NOMO-1 (cell line): ENCODE measurements at regions not wholly inside any gene's neighbourhood (a gene's known extent, or its start where the extent isn't known, plus 50 kb on each side); places are given as distances from the start of the nearest gene placed in this dataset.
A peak's percentile ranks its signal among the peaks of the same experiment; 100 is the strongest.

Experiments
- DNase-seq, 2 experiments: peaks; one replicate each; lab custom pipeline; 2025; ENCODE audit not compliant: unreplicated experiment in 2 of 2; lab: John Stamatoyannopoulos, UW

DNA sequence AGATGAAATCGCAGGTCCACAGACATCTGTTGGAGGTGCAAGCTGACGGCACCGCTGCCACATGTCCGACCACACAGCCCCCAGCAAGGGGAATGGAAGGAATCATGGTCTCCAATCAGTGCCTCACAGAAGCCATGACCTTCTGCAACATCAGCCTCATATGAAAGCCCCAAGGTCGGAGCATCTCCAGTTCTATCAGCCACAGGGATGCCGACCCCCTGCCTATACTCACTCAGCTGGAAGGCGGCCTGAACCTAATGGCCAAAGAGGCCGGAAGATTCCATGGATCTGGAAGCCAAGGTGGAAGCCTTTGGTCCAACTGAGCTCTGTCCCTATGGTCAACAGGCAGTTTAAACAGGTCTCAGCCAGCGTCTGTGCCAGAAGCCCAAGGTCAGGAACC is 278.8 kb downstream of the TNS1 start:
- DNase-seq = no peak

DNA sequence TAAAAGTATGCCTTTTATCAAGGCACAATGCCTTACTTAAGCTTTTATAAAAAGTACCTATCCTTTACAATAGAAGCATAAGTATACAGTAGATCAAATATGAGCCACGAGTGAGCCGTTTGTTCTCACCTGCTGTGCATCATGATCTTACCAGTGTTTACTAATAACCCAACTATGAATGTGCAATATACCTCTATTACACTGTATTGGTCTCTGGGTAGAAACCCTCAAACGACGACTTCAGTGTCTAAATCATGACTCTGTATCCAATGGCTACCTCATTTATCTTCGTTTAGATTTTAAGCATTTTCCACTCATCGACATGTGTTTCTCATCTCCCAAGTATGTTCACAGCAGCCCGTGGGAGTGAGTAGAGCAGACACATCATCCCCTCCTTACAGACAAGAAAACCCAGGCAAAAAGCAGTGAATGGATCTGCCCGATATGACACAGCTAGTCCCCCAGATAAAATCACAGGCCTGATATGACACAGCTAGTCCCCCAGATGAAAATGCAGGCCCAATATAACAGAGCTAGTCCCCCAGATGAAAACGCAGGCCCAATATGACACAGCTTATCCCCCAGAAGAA is 279.8 kb downstream of the TNS1 start:
- DNase-seq = no peak

DNA sequence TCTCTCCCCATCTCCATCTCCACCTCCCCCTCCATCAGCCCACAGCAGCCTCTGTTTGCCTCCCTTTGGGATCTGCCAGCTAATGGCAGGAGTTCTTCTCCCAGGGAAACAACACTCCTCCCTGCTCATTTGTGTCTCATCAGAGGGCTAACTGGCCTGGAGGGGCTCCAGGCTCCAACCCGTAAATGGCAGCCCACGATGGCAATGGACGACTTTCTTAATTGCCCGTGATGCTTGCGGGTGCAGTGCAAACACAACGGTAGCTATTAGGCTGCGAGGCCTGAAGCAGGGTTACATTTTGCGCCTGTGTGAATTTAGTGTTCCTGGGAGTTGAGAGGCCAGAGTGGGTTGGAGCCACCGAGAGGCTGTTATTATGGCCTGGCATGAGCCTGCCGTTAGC is 285.1 kb downstream of the TNS1 start:
- no peak for DNase-seq

DNA sequence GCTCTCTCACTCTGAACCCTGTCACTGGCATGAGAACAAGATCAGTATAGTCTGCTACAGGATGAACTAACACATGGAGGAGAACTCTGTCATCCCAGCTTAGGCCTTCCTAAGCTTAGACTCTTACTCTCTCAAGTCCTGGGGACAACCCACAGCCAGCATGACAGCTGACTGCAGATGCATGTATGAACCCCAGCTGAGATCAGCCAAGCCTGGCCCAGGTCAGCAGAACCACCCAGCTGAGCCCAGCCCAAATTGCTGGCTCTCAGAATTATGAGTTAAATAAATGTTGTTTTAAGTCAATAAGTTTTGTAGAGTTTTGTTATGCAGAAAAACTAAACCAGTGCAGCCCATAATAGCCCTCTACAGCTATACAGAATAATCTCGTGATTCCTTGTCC is 287.3 kb downstream of the TNS1 start:
- DNase-seq = no peak

DNA sequence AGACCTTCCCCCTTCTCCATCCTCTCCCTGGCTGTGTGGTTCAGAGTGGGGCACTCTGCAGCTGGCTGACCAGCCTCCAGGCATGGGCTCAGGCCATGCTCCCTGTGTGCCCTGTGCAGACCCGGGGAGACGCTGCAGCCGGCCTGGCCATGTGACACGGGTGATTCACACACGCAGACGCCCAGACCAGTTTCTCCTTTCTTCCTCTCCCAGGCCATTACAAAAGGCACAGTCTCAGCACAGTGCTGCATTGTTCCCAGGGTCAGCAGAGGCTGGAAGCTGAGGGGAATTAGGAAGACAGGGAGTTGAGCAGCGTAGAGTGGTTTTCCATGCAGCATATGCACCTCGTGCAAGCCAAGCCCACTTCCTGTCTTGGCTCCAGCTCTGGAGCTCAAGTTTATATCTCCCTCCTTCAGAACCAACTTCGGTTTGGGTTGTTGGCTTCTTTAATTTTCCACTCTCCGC is 288.5 kb downstream of the TNS1 start:
- DNase-seq = no peak

DNA sequence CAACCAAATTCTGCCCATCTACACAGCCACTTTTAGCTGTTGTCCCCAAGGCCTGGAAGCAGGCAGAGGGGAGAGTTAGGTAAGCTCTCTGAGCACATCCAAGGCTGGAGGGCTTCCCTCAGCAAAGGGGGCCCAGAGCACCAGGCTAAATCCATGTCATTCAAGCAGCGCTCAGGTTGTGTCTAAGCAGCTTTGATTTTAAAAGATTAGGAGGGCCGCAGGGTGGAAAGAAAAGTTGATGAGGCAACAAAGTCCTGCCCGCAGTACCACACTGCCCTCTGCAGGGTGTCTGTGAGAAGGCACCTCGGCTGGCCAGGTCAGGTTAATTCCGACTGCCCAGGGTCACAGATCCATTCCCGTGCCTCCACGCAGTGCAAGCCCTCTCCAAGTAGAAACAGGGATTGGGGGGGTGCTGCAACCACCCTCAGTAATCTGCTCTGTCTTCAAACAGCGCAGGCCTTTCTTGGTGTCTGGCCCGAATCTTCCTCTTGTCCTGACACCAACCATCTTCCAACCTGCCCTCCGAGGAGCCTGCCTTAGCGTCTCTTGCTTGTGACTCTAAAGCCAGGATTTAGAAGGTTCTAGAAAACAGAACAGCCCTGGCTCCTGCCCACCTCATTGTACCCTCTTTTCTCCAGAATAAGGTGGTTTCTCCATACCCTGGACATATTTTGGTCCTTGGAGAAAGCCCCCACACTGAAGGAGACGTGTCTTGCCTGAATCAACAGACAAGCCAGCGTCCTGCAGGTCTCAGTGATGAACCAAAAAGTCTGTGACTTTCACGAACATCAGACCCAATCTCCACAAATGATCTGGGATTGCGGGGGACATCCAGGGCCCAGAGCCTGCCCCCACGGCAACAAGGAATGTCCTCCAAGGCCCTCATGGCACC is 289.2 kb downstream of the TNS1 start:
- peak; percentile 45 to 71 for DNase-seq

DNA sequence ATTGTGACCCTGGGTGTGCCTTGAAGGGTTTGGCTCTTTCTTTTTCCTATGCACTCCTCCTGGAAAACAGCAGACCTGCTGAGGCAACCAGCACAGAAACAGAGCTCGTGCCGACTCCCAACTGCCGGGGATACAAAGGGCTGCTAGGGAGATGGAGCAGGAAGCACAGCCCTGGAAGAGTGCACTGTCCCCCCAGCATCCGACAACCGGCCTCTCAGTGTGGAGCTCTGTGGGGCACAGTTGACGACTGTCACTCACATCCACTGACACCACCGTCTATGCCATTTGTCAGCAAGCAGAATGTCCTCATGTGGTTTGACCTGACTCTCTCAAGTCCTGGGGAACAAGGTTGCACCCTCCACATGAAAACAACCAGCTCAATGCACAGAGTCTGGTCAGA is 290.4 kb downstream of the TNS1 start:
- DNase-seq = no peak

DNA sequence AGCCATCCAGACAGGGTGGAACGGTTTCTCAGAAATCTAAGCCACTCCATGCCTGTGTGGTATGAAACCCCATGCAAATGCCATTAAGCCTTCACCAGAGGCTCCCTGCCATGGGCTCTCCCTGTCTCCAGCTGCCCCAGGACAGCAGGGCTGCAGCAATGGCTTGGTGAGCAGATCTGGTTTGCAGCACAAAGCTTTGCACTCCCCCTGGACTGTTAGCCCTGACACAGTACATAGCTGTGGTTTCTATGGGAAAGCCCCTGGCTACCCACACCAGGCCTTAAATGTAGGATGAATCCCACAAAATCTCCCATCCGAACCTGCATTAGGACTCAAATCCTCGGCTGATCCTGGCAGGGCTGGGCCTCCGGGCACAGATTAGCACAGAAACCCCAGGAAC is 291.6 kb downstream of the TNS1 start:
- DNase-seq = no peak

DNA sequence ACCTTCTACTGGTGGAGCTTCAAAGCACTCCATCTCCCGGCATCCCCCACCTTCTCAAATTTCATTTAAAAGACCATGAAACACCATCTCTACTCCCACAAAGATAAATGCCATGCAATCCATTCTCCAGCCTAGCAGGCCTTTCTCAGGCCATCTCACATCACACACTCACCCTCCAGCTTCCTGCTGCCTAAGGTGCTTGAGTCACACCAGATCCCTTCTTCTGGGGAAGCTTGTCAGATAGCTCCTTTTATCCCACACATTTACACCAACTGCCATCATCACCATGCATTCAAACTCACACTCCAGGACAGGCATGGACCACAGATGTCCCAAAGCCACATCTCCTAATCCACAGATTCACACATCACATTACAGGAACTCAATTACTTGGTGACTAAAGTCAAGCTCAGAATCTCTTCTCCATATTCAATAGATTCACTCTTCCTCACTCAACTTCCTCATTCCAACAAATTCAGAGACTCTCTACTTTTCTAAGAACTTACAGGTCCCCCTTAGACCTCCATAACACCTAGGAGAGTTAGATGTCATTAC is 292.5 kb downstream of the TNS1 start:
- DNase-seq = peak in 1 of 2 experiments; percentile 46

DNA sequence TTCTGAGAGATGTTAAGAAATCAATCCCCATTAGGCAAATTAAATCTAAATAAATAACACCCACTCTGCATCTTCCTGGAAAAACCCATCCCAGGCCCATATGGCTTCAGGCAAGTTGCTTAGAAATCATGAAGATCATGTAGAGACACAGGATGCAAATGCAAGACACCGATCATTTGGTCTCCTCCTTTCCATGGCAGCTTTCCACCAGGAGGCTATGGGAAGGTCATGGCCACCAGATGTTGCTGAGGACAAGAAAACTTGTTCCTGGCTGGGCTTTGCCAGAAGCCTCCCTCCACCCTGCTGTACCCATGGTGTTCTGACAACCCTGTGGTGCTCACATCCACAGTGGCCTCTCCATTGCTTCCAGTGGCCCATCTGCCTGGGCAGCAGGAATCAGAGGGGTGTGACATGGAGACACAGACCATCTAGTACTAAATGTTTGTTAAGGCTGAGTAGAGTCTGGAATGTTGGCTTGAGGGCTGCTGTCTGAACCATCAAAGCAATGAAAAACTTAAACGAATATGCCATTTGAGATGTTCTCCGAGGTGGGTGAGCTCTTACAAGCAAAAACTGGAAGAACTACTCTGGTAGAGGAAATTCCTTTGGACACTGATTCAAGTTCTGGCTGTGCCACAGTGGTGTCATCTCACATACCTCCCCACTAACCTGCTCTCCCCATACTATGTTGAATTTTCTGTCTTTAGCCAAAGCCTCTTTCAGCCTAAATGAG is 293.2 kb downstream of the TNS1 start:
- DNase-seq = no peak

DNA sequence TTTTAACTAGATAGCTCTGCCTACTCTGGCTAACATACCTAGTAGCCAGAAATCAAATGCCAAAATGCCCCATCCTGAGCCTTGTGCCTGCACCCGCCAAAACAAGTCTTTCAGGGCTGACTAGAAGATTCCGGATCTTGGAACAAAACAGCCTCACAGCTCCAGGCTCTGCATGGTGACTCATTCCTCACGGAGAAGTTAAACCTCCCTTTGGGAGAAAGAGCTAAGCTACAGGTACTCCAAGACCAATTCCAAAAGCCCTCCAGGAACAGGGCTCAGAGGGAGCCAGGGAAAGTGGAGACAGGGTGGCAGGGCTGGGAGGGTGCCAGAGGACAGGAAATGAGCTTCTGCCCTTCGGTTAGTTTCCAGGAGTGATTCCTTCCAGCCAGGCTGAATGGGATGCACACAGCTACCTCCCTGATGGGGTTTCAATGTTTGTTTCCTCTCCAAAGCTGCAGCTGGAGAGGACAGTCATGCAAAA is 295.6 kb downstream of the TNS1 start:
- no peak for DNase-seq

DNA sequence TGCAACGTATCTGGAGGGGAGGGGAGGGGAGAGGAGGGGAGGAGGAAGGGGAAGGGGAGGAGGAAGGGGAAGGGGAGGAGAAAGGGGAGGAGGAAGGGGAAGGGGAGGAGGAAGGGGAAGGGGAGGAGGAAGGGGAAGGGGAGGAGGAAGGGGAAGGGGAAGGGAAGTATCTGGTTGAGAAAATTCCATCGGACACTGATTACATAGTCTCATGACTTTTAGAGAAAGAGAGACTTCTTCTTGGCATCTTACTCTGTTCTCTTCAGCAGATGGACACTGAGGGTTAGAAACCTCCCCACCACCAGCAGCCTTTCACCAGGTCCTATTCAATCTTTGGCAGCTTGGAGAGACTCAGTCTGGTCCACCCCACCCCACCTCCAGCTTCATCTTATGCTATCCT is 296.3 kb downstream of the TNS1 start:
- no peak for DNase-seq

DNA sequence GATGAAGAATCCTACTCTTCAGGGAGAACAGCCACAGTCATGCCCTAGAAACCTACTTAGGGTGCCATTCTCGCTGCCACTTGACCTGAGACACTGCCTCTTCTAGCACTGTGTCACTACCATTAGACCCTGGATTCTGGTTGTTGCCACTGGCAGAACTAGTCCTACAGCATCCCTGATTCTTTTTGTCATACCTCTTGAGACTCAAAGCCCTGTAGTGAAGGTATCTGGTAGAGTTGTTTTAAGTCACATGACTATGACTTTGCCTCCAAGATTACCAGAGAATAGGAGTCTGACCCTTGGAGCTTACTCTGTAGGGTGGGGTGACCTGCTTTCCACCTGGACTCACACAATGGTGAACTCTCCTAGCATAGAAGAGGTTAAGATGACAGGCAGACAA is 296.7 kb downstream of the TNS1 start:
- no peak for DNase-seq

DNA sequence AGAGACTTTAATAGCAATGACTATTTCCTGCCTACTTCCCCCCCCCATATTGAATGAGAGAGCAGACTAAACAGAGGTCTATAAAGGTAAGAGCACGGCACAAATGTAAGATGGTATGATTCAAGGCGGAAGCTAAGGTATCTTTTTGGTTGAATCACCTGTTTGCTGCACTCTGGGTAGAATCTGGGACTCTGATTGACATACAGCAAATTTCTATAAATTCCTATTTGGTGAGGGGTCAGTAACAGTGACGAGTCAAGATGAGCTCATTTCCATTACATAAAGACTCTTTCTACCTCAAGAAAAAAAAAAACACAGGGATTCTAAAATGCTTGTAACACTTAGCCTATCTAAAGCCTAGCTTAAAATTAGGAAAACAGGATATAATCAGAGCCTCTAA is 297.3 kb downstream of the TNS1 start:
- DNase-seq = no peak

DNA sequence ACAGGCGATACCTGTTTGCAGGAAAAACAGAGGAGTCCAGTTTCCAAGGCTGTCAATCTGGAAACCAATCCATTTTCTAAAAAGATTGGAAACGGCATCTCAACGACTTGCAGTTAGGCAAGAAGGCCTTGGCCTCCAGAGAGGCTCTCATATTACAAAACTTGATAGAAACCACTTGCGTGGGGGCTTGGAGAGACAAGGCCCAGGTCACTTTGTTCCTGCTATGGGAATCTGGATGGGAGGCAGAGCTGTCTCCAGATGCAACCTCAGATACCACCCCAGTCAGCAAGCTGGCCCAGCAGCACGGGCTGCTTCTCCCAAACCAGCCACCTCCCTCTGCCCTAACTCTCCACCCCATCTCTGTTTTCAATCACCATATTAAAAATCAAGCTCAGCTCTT is 298.8 kb downstream of the TNS1 start:
- DNase-seq = no peak

DNA sequence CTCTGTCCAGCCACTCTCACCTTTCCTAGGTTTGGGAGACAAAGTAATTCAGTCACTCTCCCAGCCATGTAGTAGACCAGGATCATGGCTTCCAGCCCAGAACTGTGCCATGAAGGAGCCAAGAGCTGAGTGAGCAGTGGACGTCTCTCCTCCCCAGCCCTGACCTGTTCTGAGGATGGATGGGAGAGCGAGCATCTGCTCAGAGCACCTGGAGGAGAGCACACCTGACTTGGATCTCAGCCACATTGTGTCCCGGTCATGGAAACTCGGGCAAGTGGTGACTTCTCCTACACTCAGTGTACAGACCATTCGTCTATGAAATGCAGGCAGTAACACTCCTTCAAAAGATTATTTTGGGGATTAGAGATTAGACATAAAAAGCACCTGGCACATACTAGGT is 299.7 kb downstream of the TNS1 start:
- DNase-seq = no peak

DNA sequence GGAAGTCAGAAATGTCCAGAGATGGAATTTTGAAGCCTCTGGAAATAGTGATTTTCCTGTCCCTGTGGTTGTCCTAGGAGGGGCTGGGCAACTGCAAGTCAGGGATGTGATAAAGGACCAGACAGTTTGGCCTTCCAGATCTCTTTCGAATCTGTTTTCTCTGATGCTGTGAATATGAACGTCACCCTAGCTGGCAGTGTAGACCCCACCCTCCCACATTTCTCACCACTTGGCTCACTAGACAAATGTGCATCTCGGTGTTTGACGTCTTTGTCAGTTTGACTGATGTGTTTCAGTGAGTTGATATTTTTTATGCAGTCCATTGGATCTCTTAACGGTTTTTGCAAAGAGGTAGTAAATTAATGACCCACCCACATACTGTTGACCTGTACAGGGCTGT is 301.2 kb downstream of the TNS1 start:
- no peak for DNase-seq

DNA sequence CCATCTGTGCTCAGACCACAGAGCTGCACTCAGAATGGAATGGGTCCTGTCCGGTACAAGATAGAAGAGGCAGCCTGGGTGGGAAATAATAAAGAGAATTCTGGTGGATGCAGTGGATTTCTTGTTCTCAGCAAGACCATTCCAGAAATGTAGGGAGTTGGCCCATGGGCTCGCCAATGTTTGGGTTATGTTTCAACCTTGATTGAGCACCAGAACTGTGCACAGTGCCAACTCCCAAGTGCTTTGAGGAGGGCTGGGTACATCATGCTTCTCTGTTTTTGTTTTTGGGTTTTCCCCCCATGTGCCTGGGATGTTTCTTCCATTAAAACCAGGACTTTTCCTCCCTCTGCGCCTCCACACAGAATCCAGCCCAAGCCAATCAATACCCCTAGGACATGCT is 304.1 kb downstream of the TNS1 start:
- no peak for DNase-seq

DNA sequence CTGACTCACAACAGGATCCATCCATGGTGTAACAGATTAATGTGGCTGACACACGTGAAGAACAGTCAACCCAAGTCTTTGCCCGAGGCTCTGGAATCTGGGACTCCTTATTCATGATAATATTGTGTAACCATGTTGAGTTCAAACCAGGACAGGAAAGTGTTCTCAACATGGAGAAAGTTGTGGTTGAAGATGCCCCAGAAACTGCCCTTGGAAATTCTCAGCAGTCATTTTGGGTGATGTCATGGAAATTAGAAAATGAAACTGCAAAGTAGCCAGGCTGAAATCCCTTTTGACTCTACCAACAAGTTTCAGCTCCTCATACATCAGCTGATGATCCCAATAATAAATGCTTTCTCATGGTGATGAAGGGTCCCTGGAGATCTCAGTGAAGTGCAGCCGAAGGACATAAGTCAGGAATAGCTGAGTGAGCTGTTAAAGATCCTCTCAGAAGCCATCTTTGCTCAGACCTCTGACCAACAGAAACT is 307.7 kb downstream of the TNS1 start:
- DNase-seq = no peak

DNA sequence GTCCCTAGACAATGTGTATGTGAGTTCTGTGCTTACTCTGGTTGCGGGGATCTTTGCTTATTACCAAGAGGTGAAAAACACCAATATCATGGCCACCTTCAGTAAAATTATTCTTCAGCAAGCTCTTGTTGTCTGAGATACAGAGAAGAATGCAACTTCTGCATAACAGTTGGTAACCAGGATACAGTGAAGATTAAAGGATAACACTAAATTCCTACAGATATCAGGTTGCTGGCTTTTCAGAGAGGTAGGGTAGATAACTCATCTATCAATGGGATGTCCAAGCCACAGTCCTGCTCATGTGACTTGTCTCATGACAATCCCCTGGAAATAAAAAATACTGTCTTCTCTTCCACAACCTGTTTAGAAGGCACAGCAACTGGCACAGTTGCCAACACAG is 308.5 kb downstream of the TNS1 start:
- no peak for DNase-seq

DNA sequence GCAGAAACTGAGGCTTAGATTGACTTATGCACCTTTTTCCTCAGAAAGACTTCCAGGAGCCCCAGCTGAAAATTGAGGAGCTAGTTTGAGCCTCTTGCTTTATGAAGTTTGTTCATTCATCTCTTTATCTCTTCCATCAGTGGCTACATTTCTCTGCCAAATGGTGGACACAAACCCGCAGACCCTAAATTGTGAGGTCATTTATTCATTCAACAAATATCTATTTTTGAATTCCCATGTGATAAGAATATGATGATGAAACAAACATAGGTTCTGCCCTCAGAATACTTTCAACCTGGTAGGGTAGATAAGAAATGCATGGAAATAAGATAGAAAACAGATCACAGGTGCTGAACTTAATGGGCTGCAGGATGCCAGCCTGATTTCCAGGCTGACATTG is 309.4 kb downstream of the TNS1 start:
- DNase-seq = no peak
